CD4-positive, alpha-beta T cell treated with Interferon alpha-2 for 1 hour (primary cell): ENCODE measurements at regions not wholly inside any gene's neighbourhood (a gene's known extent, or its start where the extent isn't known, plus 50 kb on each side); places are given as distances from the start of the nearest gene placed in this dataset.
"Not testable (repeated sequence)": the region's sequence is repeated elsewhere in the genome, so short reads cannot be mapped to it uniquely, and the experiment has no call there.

Source experiments
- DNase-seq, 2 donors: peaks; one replicate each; pipeline ENCODE4 v3.0.0-alpha.2; 2020 to 2022

DNA sequence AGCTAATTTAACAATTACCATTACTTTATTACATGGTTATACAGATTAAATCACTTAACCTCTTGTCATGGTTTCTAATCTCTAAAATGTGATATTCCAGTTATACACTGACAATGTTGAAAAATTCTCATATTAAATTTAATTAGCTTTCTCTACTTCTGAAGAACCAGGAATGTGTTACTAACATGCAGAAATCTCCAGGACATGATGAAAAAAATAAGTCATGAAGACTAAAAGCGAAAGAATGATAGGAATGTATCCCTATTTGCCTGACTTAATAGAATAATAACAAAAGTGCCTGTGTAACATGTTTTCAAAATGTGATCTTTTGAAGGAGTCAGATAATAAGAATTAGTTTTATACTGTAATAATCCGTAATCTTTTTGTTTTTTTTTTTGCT is 2823.7 kb upstream of the PCDH20 start:
- no peak for DNase-seq

DNA sequence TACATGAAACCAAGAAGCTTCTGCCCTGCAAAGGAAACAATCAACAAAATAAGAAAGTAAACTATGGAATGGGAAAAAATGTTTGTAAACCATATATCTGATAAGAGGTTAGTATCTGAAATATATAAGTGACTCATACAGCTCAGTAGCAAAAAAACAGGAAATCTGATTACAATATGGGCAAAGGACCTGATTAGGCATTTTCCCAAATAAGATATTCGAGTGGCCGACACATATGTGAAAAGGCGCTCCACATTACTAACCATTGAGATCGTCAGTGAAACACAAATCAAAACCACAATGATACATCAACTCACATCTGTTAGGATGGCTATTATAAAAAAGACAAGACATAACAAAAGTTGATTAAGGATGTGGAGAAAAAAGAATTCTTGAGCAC is 2818.6 kb upstream of the PCDH20 start:
- no peak for DNase-seq

DNA sequence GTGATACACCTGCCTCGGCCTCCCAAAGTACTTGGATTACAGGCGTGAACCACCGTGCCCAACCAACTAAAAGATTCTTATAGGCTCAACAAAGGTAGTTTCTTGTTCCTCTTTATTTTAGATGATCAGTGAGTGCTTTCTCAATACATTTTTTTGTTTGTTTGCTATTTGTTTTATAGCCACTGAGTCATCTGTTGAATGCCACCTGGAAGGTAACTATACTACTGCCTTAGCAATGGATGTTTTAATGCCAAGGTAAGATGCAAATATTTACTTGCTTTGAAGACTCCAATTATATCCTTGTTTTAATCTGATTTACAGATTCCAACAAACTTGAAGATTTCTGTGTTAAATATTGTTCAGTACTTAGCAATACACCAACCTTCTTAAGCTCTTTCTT is 2807.4 kb upstream of the PCDH20 start:
- DNase-seq: no peak

DNA sequence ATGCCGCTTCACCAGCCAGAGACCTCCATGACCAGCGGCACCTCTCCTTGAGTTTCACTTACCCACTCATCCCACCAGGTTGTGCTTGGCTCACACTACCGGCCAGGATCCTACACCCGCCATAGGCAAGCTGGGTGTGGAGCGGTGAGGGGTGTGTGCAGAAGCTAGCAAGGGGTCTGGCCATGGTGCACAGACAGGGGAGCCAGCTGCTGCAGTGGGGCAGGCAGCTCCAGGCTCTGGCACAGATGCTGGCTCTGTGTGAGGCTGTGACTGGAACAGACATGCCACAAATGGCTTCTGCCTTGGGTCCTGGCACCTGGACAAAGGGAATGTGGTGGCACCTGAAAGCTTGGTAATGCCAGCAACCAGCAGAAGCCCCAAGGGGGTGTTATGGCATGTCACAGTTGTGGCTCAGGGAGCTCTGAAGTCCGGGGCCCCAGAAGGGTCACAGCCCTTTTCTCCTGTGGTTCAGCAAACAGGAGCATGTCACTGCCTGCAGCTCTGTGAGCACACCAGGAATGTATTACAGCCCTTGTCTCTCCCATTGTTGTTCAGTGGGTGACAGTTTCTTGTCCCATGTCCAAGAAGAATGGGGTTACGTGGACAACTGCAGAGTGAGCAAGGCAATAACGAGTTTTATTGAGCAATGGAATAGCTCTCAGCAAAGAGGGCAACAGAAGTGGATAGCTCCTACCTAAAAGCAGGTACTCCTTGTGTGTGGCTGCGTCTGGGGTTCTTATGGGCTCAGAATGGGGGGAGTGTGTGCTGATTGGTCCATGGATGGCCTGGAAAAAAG is 2791.0 kb upstream of the PCDH20 start:
- DNase-seq: no peak

DNA sequence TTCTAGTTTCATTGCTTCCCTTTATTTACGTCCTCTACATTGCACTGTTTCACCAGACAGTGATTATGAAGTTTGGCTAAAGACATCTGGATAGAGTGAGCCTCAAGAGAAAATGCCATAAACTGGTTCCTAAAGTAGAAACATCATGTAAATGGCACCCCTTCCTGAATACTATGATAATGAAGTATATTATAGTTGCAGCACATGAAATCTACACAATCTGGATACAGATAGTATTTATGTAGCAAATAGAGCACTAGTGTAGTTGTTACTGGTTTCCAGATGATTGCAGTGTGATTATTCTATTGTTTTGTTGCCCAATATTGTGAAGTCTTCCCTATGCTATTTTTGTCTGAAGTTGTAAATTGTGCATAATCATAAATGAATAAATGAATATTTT is 2786.9 kb upstream of the PCDH20 start:
- no peak for DNase-seq

DNA sequence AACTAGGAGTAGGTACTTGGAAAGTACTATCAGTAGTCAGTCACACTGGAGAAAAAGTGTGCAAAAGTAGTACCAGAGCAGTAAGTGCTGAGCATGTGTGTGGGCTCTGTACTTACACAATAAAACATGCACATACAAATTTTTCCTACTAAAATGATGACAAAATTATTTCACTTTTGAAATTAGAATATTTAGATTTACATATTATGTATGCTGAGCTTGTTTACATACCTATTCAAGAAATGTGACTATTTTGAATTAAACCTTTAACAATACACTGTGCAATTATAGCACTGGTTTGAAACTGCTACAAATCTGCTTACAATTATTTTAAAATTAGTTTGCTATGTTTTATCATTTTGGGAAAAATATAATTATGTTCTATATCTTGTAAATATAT is 2781.6 kb upstream of the PCDH20 start:
- DNase-seq: no peak

DNA sequence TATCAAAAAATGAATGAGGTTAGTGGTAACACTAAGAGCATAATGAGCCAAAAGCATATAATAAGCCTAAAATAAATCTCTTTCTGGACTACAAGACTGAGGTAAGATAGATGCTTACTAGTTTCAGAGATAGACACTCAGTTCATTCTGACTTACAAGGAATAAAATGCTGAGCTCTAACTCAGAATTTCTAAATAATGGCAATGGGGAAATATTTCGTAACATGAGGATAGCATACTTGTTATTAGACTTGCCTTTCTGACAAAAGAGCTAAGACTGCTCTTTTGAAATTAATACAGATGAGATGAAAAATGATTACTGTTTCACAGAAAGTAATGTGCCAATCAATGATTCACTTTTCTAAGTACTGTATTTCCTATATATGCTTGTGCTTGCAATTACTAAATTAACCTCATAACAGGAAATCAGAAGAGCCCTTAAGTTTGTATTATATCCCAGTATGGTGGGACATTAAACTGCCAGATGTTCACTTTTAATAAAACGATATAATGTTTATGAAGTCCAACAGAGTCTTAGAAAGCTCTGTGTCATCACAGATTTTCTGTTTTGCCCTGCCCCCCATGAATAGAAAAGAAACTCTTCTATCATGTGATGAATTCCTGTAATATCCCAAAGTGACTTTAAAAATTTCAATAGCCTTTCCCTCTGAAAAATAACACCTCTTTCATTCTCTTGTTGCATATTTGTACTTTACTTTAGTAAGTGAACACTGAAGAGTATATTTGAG is 2771.0 kb upstream of the PCDH20 start:
- no peak for DNase-seq

DNA sequence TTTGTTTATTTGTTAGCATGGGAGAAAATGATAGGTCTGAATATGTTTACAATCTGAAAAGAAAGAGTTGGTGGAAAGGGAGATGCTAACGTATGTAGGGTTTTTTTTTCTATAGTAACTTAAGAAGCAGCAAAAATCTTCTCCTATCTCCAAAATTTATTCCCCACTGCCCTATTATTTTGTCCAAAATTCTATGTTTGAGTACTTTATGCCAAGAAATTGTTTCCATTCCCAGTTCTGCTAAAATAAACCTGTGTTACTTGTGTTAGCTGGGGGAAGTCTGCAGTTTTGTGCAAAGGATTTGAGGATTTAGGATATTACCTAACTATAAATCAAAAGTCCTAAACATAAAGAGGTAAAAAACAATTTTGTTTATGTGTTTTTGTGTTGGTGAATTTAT is 2770.4 kb upstream of the PCDH20 start:
- no peak for DNase-seq

DNA sequence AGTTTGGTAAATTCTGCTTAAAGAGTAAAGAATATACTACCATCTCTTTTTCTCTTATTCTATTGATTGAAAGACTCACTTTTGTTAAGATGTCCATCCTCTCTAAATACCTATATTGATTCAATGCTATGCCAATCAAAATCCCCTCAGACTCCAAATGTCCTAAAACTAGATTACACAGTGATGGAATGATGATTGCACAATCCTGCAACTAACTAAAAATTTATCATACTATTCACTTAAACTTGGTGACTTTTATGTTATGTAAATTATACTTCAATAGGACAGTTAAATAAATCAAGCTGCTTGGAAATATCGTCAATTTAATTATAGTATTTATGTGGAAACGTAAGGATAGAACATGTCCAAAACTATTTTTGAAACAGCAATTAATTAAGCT is 2765.1 kb upstream of the PCDH20 start:
- no peak for DNase-seq

DNA sequence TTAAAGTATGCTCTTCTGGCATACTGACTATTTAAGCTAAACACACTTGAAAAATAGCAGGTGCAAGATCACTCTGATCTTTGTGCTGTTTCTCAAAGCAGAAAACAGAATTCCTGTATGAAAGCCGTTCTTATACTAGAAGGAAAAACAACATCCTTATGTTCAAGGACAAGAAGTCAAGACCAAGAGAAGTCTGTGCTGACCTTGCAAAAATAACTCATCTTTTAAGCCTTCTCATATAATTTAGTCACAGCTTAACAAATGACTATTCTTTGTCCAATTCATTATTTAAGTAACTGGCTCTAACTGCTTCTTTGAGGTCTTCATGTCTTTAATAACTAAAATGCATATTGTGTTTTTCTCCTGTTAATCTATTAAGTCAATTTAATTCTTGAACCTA is 2750.2 kb upstream of the PCDH20 start:
- no peak for DNase-seq

DNA sequence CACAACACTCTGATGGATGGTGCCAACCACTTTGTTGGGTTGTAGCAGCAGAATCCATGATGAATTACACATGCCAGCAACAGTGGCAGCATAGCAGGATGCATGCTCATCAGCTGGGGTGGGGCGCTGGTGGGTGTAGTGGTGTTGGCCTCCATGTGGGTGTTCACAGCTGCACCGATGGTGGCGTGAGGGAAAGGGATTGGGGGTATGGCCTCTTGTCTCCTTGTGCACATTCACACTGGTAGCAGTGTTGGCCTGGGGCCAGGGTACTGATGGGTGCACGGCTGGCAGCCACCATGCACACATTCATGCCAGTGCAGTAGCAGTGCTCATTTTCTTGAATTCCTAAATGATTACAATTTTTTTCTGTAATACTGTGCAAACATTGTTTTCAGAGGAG is 2748.8 kb upstream of the PCDH20 start:
- DNase-seq: no peak

DNA sequence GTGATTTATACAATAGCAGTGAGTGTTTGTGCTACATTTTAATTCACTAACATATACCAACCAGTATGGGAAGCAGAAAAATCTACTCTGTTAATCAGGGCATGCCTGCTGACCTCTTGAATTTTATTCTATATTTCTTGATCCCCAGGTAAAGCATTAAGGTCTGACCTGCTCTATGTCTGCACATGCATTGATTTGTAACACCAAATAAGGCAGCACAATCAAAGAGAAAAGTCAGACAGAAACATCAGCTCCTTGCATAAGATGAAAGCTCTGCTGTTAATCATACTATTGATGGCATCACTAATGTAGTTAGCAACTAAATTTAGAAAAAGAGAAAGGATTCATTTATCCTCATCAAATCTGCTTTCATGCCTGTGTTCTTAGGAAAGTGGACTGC is 2744.8 kb upstream of the PCDH20 start:
- DNase-seq: no peak

DNA sequence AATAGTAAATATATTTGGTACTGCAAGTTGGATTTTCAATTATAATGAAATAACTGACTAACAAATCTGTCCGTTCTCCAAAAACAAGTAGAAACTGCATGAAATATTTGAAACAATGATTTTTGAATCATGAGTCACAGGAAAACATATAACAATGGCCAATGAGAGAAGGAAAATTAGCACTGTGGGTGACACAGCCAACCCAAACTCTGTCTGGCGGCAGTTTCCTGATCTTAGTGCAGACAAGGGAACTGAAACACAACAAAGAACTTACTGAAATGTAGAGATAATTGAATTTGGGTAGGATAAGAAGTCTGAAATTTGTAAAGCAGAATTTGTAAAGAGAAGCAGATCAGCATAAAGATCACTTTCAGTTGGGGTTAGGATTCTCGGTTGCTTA is 2743.3 kb upstream of the PCDH20 start:
- no peak for DNase-seq

DNA sequence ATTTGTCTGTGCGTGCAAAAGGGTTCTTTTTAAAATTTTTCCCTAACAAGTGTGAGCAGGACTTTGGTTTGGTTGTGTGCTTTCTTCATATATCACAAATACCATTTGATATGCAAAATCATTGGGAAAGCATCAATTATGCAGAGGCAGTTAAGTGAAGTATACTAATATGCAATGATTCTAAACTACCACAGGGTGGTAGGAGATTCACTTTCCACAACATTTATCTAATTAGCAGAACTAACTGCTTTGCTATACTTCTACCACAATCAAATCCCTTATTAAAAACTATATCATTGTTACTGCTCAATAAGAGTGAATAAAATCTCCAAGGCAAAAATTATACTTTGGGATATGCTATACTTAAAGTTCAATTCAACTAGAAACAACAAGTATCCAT is 2738.9 kb upstream of the PCDH20 start:
- no peak for DNase-seq

DNA sequence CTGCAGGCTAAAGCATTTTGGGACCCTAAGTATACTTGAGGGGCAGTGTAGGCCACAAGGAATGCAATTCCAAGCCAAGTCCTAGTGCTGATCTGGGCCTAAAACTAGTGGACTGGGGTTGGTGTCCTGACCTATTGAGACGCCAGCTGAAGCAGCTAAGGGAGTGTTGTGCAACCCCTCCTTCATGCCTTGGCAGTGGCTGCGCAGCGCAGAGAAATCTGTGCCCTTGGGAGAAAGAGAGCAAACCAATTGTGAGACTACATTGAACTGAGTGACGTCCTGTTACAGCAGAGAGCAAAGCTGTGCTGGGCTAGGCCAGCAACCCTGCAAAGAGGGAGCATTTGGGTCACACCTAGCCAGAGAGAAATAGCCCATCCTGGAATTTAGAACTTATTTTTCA is 2715.0 kb upstream of the PCDH20 start:
- DNase-seq: no peak

DNA sequence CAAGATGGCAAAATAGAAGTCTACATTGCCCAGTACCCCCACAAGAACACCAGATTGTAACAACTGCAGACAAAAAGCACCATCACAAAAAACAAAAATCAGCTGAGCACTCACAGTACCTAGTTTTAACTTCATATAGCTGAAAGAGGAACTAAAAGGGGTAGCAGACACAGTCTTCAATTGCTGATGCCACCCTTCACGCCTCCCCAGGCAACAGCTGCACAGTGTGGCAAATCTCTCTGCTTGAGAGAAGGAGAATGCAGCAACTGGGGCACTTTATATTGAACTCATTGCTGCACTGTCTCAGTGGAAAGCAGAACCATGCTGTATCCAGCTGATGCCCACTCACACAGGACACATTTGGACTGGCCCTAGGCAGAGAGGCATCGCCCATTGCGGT is 2714.5 kb upstream of the PCDH20 start:
- DNase-seq: no peak

DNA sequence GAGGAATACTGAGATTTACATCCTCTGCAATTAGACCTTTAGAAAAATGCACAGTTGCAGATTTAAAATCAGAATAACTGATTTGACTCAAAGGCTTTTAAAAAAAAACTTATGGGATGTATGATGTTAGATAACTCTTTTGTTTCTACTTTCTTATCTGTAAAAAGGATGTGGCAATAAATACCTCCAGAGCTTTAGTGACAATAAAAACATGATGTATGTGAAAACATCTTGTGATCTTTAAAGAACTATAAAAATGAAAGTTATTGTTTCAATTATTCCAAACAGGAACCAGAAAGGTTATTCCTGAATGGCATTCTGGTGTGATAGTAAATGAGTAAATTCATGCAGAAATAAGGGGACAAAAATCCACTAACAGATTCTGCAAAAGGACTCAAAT is 2712.2 kb upstream of the PCDH20 start:
- no peak for DNase-seq

DNA sequence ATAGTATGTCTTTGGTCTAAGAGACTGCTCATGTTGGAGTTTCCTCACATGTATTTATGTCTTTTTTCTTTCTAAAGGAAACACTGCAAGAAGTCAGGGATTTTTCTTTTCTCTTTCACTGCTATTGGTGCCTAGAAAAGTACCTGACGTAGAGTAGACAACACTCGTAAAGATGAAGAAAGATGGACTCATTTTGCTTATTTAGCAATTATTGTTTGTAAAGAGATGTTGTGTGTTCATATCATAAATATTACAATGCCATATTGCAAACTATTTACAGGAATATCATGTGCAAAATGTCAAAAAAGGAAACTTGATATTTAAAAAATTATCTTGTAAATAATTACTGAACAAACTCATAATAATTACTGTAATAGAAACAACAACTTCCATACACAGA is 2711.5 kb upstream of the PCDH20 start:
- DNase-seq: no peak

DNA sequence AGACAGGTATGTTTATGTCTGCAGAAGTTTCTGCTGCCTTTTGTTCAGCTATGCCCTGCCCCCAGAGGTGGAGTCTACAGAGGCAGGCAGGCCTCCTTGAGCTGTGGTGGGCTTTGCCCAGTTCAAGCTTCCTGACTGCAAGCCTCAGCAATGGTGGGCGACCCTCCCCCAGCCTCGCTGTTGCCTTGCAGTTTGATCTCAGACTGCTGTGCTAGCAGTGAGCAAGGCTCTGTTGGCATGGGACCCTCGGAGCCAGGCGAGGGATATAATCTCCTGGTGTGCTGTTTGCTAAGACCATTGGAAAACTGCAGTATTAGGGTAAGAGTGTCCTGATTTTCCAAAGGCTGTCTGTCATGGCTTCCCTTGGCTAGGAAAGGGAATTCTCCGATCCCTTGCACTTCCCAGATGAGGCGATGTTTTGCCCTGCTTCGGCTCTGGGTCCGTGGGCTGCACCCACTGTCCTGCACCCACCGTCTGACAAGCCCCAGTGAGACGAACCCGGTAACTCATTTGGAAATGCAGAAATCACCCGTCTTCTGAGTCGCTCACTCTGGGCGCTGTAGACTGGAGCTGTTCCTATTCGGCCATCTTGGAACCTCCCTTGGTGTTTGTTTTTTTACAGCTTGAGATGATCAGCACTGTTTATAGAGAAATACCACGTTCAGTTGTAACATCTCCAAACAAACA is 2705.5 kb upstream of the PCDH20 start:
- DNase-seq: not testable (repeated sequence)

DNA sequence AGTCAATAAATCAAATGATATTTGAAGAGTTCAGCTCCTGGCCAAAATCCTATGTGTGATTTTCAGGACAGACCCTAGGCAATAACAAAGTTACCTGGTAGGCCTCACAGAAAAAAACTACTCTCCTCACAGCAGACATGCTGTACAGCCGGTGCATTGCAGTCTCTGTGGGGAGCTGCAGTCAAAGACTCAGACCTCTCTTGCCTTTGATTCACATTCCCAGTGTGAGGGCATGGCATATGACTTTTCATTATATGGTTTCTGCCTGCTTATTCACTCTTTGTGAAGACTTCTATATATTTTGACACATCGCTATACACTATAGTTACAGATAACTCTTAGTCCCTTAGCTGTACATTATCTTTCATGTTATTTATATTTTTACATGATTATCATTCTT is 2684.3 kb upstream of the PCDH20 start:
- DNase-seq: no peak

DNA sequence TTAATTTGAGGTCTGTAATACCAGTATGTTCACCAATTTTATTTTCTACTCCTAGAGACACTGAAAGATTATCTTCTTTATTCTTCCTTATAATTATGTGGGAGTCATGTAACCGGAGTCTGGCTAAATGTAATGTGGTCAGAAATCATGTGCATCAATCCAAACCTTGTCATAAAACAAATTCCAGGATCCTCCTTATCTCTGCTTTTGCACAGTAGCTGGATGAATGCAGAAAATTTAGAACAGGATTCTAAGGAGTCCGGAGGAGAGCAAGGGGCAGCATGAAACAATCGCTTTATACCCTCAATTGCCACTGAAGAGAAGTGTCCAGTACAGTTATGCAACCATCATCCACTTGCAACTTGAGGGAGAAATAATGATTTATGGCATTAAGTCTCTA is 2674.7 kb upstream of the PCDH20 start:
- DNase-seq: no peak

DNA sequence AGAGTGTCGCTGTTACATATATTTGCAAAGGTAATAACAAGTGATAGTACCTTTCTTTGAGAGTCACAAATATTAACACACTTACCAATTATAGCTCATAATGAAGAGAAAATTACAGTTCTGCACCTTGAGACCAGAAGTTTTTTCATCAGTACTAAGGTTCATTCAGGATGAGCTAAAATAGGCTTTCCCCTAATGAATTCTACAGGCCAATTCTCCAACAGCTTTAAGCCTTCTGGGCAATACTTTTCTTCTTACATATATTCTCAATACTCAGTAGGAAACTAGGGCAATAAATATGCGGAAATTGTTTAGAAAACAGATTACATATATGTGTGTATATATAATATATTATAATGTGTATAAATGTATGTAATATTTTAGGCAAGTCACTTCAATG is 2672.8 kb upstream of the PCDH20 start:
- DNase-seq: no peak

DNA sequence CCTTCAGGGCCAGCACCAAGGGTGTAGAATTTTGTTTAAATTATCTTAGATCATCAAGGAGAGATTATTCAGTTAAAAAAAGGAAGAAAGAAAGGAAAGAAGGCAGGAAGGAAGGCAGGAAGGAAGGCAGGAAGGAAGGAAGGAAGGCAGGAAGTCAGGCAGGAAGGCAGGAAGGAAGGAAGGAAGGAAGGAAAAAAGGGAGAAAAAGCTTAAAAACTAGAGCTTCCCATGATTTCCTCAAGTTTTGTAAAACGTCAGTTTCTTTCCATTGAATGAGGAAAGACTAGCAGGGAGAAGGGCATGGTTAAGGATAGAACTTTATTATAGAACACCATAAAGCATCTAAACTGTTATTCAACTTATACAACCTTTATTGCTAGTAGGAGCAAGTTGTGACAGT is 2672.0 kb upstream of the PCDH20 start:
- no peak for DNase-seq

DNA sequence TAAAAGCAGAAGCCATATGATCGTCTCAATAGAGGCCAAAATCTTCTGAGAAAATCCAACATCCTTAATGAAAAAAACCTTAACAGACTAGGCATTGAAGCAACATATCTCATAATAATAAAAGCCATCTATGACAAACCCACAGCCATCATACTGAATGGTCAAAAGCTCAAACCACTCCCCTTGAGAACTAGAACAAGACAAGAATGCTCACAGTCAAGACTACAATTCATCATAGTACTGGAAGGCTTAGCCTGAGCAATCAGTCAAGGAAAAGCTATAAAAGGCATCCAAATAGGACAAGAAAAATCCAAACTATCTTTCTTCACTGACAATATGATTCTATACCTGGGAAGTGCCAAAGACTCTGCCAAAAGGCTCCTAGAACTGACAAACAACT is 2668.2 kb upstream of the PCDH20 start:
- no peak for DNase-seq
